ENCODE measurements at regions not wholly inside any gene's neighbourhood (a gene's known extent, or its start where the extent isn't known, plus 50 kb on each side); places are given as distances from the start of the nearest gene placed in this dataset.

- TF ChIP-seq CTCF (IDR thresholded peaks at IDR 0.05; ENCODE audit: poor library complexity), result no peak
- TF ChIP-seq EZH2 (IDR thresholded peaks at IDR 0.05; ENCODE audit: borderline replicate concordance), result no peak
These were observed 165.4 kb downstream of the SUCLA2 start for GRCh38 chr13:47835470-47836228.

All from hepatocyte (in vitro differentiated cells).